ENCODE measurements at regions not wholly inside any gene's neighbourhood (a gene's known extent, or its start where the extent isn't known, plus 50 kb on each side); places are given as distances from the start of the nearest gene placed in this dataset.

GRCh38 chr1:115164940-115165705, 75.8 kb upstream of the TSPAN2 start:
- H2AFZ ChIP-seq (ENCODE audit: insufficient read depth, low read depth, low read length, poor library complexity, severe bottlenecking), result no peak overlapping the region
- POLR2A ChIA-PET, result no interaction called here
- no peak overlapping the region for H3K4me3 Mint-ChIP-seq
- 86% methylated on average over 3 of the region's 6 CpGs for WGBS (ENCODE audit: insufficient coverage)
- no peak overlapping the region for H3K4me2 ChIP-seq (replicated peaks; ENCODE audit: low read depth, low read length, poor library complexity, severe bottlenecking)
- no peaks in the 10 kb centered on the region for H3K4me1 Mint-ChIP-seq
- H3K9me3 ChIP-seq (ENCODE audit: control extremely low read depth in 1 of 3, control insufficient read depth in 2 of 3, insufficient read depth in 1 of 3, low read length in 2 of 3), result no peaks in the 10 kb centered on the region
- no peak overlapping the region for H3K4me3 ChIP-seq (ENCODE audit: control extremely low read depth in 1 of 5, extremely low read depth in 1 of 5, insufficient read depth in 1 of 5, low read depth in 2 of 5, low read length in 4 of 5)
- no peak overlapping the region for H3K27ac ChIP-seq (ENCODE audit: low read length in 2 of 2)
- no peak for DNase-seq
- no peaks in the 10 kb centered on the region for H3K79me2 ChIP-seq (ENCODE audit: control insufficient read depth, insufficient read depth, low read length)
- intact Hi-C loops (cut with micrococcal nuclease), result no loop called here
- no peaks in the 10 kb centered on the region for H3K27me3 ChIP-seq (replicated peaks in 1 of 4; ENCODE audit: control extremely low read depth in 1 of 4, control insufficient read depth in 3 of 4, insufficient read depth in 4 of 4, low read length in 3 of 4)
- CTCF ChIA-PET, result no interaction called here
- no peak for TF ChIP-seq EZH2 (IDR thresholded peaks at IDR 0.05; ENCODE audit: borderline replicate concordance, insufficient read depth, low read depth, low read length, poor library complexity, severe bottlenecking)
- H4K20me1 ChIP-seq (ENCODE audit: control insufficient read depth, insufficient read depth, low read length, poor library complexity, severe bottlenecking), result no peaks in the 10 kb centered on the region
- peaks cover 19% of the 10 kb centered on the region for H3K27me3 Mint-ChIP-seq
- H3K9me3 Mint-ChIP-seq (ENCODE audit: insufficient read depth), result no peaks in the 10 kb centered on the region
- no peaks in the 10 kb centered on the region for H3K36me3 ChIP-seq (replicated peaks in 1 of 2; ENCODE audit: control extremely low read depth in 1 of 2, control insufficient read depth in 1 of 2, extremely low read depth in 1 of 2, insufficient read depth in 2 of 2, low read length in 1 of 2)
- ATAC-seq (ENCODE audit: low read depth), result no peak
- H3K9ac ChIP-seq (ENCODE audit: low read length), result no peak overlapping the region
- H3K4me1 ChIP-seq (ENCODE audit: control insufficient read depth in 2 of 2, insufficient read depth in 2 of 2, low read length in 2 of 2), result no peaks in the 10 kb centered on the region
- H3K27ac Mint-ChIP-seq, result no peak overlapping the region

GRCh38 chr1:115164484-115164883, 75.2 kb upstream of the TSPAN2 start:
- ATAC-seq (ENCODE audit: low read depth) (no peak), DNase-seq (no peak)
- H3K4me3 ChIP-seq (ENCODE audit: control extremely low read depth in 1 of 5, extremely low read depth in 1 of 5, insufficient read depth in 1 of 5, low read depth in 2 of 5, low read length in 4 of 5), result no peak overlapping the region
- H4K20me1 ChIP-seq (ENCODE audit: control insufficient read depth, insufficient read depth, low read length, poor library complexity, severe bottlenecking), result no peaks in the 10 kb centered on the region
- H3K27ac ChIP-seq (ENCODE audit: low read length in 2 of 2), result no peak overlapping the region
- no peaks in the 10 kb centered on the region for H3K9me3 ChIP-seq (ENCODE audit: control extremely low read depth in 1 of 3, control insufficient read depth in 2 of 3, insufficient read depth in 1 of 3, low read length in 2 of 3)
- ChIA-PET POLR2A (no interaction called here), CTCF (no interaction called here)
- no peaks in the 10 kb centered on the region for H3K79me2 ChIP-seq (ENCODE audit: control insufficient read depth, insufficient read depth, low read length)
- H2AFZ ChIP-seq (ENCODE audit: insufficient read depth, low read depth, low read length, poor library complexity, severe bottlenecking), result no peak overlapping the region
- Mint-ChIP-seq H3K4me3 (no peak overlapping the region), H3K4me1 (no peaks in the 10 kb centered on the region), H3K27ac (no peak overlapping the region), H3K9me3 (ENCODE audit: insufficient read depth) (no peaks in the 10 kb centered on the region), H3K27me3 (peaks cover 19% of the 10 kb centered on the region)
- no peaks in the 10 kb centered on the region for H3K4me1 ChIP-seq (ENCODE audit: control insufficient read depth in 2 of 2, insufficient read depth in 2 of 2, low read length in 2 of 2)
- no CpG with 5 or more reads among the region's 1 CpG for WGBS (ENCODE audit: insufficient coverage)
- no peaks in the 10 kb centered on the region for H3K36me3 ChIP-seq (replicated peaks in 1 of 2; ENCODE audit: control extremely low read depth in 1 of 2, control insufficient read depth in 1 of 2, extremely low read depth in 1 of 2, insufficient read depth in 2 of 2, low read length in 1 of 2)
- H3K27me3 ChIP-seq (replicated peaks in 1 of 4; ENCODE audit: control extremely low read depth in 1 of 4, control insufficient read depth in 3 of 4, insufficient read depth in 4 of 4, low read length in 3 of 4), result no peaks in the 10 kb centered on the region
- TF ChIP-seq EZH2 (IDR thresholded peaks at IDR 0.05; ENCODE audit: borderline replicate concordance, insufficient read depth, low read depth, low read length, poor library complexity, severe bottlenecking) (no peak), CTCF (IDR thresholded peaks at IDR 0.05) (no peak)
- intact Hi-C loops (cut with micrococcal nuclease), result no loop called here
- no peak overlapping the region for H3K9ac ChIP-seq (ENCODE audit: low read length)
- no peak overlapping the region for H3K4me2 ChIP-seq (replicated peaks; ENCODE audit: low read depth, low read length, poor library complexity, severe bottlenecking)

Data from B cell (primary cell).